OCI-LY1 (cell line): ENCODE measurements at regions not wholly inside any gene's neighbourhood (a gene's known extent, or its start where the extent isn't known, plus 50 kb on each side); places are given as distances from the start of the nearest gene placed in this dataset.

Source experiments
- H2AFZ ChIP-seq: fragments of 200-600 bp; sonication (generic), shearing (Covaris generic); 2 replicates; pipeline ENCODE4 v1.6.0; 2014; ENCODE audit warnings: antibody characterized with exemption, mild to moderate bottlenecking, low read length
- H3F3A ChIP-seq: fragments of 200-600 bp; sonication (generic), shearing (Covaris generic); 2 replicates; pipeline ENCODE4 v1.6.0; 2014; ENCODE audit warnings: mild to moderate bottlenecking, antibody characterized with exemption, low read length, moderate library complexity; ENCODE audit not compliant: insufficient read depth
- H3K27ac ChIP-seq: fragments of 200-600 bp; sonication (generic); 2 replicates; pipeline ENCODE4 v1.5.1; 2014; ENCODE audit warnings: low read length, mixed run types, mild to moderate bottlenecking, low read depth; ENCODE audit not compliant: poor library complexity, severe bottlenecking
- H3K27me3 ChIP-seq: fragments of 200-600 bp; sonication (generic); 2 replicates; pipeline ENCODE4 v1.6.0; 2014; ENCODE audit warnings: antibody characterized with exemption, mild to moderate bottlenecking, low read length, moderate library complexity; ENCODE audit not compliant: insufficient read depth
- H3K36me3 ChIP-seq: fragments of 200-600 bp; sonication (generic); 2 replicates; pipeline ENCODE4 v1.6.1; 2014; ENCODE audit warnings: mild to moderate bottlenecking, antibody characterized with exemption, low read length, moderate library complexity, mixed read lengths; ENCODE audit not compliant: insufficient read depth
- H3K4me1 ChIP-seq: fragments of 200-600 bp; sonication (generic); 2 replicates; pipeline ENCODE4 v1.5.1; 2014; ENCODE audit warnings: mild to moderate bottlenecking, low read length, moderate library complexity; ENCODE audit not compliant: insufficient read depth, severe bottlenecking
- H3K4me2 ChIP-seq: fragments of 200-600 bp; sonication (generic), shearing (Covaris generic); 2 replicates; pipeline ENCODE4 v1.6.1; 2014; ENCODE audit warnings: low read length
- H3K4me3 ChIP-seq: fragments of 200-600 bp; sonication (generic); 2 replicates; pipeline ENCODE4 v1.5.1; 2014; ENCODE audit warnings: low read length, low read depth, mild to moderate bottlenecking, mixed read lengths; ENCODE audit not compliant: poor library complexity, severe bottlenecking
- H3K79me2 ChIP-seq: fragments of 200-600 bp; shearing (Covaris generic); 2 replicates; pipeline ENCODE4 v1.6.1; 2016; ENCODE audit warnings: mixed run types, low read length, mixed read lengths; ENCODE audit not compliant: insufficient read depth
- H3K9ac ChIP-seq: fragments of 200-600 bp; sonication (generic), shearing (Covaris generic); 2 replicates; pipeline ENCODE4 v1.6.1; 2014; ENCODE audit warnings: mild to moderate bottlenecking, low read length, mixed read lengths
- H3K9me2 ChIP-seq: fragments of 200-600 bp; sonication (generic), shearing (Covaris generic); 2 replicates; pipeline ENCODE4 v1.6.1; 2014; ENCODE audit warnings: low read depth, mild to moderate bottlenecking, low read length, mixed read lengths
- H3K9me3 ChIP-seq: fragments of 200-600 bp; shearing (Covaris generic); 2 replicates; pipeline ENCODE4 v1.6.1; 2014; ENCODE audit warnings: low read length, mixed read lengths
- H4K20me1 ChIP-seq: fragments of 200-600 bp; sonication (generic), shearing (Covaris generic); 2 replicates; pipeline ENCODE4 v1.6.0; 2016; ENCODE audit warnings: mild to moderate bottlenecking, low read length; ENCODE audit not compliant: insufficient read depth
- EZH2 ChIP-seq: fragments of 200-600 bp; sonication (generic), shearing (Covaris generic); IDR thresholded peaks from 2 replicates; pipeline ENCODE4 v1.8.0; 2017; ENCODE audit warnings: borderline replicate concordance, mixed run types, mild to moderate bottlenecking, antibody characterized with exemption, low read length, moderate library complexity, mixed read lengths
- TF ChIP-seq, protein P1 (sequence below): fragments of 200-600 bp; sonication (generic), shearing (Covaris generic); IDR thresholded peaks from 2 replicates; pipeline ENCODE4 v1.5.1; 2017; ENCODE audit warnings: mild to moderate bottlenecking, antibody characterized with exemption, low read length, moderate library complexity, mixed read lengths

DNA sequence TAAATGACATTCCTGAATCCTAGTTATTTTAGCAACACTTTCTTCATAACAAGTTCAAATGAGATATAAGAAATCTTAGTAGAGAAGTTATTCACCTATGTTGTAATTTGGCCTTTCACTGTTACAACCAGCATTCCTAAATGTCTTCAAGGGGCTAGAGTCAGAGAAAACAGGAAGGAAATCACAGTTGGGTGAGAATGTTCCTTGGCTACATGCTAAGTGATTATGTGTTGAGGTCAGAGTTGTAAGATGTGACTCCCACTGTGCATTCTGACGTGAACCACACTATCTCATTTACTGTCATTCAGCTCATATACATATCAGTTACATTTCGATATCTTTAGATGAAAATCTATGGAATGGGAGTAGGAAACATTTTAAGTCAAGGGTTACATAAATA, 51.0 kb upstream of the MLIP start:
- no peaks in the 10 kb centered on the region for H4K20me1 ChIP-seq
- no peaks in the 10 kb centered on the region for H3K9me2 ChIP-seq
- no peaks in the 10 kb centered on the region for H3K4me1 ChIP-seq
- H3K4me2 ChIP-seq = no peak overlapping the region
- H3K27ac ChIP-seq = no peak overlapping the region
- H3K36me3 ChIP-seq = no peaks in the 10 kb centered on the region
- H3K27me3 ChIP-seq = no peaks in the 10 kb centered on the region
- TF ChIP-seq, protein P1, sequence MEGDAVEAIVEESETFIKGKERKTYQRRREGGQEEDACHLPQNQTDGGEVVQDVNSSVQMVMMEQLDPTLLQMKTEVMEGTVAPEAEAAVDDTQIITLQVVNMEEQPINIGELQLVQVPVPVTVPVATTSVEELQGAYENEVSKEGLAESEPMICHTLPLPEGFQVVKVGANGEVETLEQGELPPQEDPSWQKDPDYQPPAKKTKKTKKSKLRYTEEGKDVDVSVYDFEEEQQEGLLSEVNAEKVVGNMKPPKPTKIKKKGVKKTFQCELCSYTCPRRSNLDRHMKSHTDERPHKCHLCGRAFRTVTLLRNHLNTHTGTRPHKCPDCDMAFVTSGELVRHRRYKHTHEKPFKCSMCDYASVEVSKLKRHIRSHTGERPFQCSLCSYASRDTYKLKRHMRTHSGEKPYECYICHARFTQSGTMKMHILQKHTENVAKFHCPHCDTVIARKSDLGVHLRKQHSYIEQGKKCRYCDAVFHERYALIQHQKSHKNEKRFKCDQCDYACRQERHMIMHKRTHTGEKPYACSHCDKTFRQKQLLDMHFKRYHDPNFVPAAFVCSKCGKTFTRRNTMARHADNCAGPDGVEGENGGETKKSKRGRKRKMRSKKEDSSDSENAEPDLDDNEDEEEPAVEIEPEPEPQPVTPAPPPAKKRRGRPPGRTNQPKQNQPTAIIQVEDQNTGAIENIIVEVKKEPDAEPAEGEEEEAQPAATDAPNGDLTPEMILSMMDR = no peak
- TF ChIP-seq EZH2 = no peak
- no peaks in the 10 kb centered on the region for H3K79me2 ChIP-seq
- H2AFZ ChIP-seq = no peak overlapping the region
- no peak overlapping the region for H3K4me3 ChIP-seq
- no peaks in the 10 kb centered on the region for H3K9me3 ChIP-seq
- no peaks in the 10 kb centered on the region for H3F3A ChIP-seq
- H3K9ac ChIP-seq = no peak overlapping the region
